ENCODE measurements at regions not wholly inside any gene's neighbourhood (a gene's known extent, or its start where the extent isn't known, plus 50 kb on each side); places are given as distances from the start of the nearest gene placed in this dataset.

DNA sequence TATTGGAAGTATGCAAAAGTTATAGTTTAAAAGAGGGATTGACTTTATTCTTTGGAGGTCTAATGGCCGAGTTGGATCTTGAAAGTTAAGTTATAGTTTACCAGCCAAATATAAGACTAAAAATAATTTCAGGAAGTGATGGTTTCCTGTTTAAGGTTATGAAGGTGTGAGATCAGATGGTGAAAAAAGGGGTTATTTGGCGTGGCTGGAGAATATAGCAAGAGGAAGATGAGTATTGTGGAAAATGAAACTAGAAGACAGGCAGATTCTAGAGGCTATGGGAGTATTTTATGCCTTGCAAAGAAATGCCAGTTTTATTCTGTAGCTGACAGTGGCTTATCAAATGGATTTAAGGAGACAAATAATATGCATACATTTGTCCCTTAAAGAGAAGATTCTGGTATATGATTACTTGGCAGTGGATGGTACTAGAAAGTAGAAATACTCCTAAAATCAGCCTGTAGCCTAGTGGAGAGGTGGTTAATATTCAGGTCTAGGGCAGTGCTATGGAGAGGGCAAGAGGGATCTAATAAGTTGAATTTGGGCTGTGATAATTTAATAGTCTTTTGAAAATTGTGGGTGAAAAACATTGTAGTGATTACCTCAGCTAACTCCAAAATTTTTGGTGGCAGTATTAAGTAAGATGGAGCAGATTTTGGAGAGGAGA is 1091.8 kb upstream of the ATXN7L3B start:
- TF ChIP-seq, protein P1, sequence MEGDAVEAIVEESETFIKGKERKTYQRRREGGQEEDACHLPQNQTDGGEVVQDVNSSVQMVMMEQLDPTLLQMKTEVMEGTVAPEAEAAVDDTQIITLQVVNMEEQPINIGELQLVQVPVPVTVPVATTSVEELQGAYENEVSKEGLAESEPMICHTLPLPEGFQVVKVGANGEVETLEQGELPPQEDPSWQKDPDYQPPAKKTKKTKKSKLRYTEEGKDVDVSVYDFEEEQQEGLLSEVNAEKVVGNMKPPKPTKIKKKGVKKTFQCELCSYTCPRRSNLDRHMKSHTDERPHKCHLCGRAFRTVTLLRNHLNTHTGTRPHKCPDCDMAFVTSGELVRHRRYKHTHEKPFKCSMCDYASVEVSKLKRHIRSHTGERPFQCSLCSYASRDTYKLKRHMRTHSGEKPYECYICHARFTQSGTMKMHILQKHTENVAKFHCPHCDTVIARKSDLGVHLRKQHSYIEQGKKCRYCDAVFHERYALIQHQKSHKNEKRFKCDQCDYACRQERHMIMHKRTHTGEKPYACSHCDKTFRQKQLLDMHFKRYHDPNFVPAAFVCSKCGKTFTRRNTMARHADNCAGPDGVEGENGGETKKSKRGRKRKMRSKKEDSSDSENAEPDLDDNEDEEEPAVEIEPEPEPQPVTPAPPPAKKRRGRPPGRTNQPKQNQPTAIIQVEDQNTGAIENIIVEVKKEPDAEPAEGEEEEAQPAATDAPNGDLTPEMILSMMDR (IDR thresholded peaks at IDR 0.05): no peak
- TF ChIP-seq ZFX (IDR thresholded peaks at IDR 0.05; ENCODE audit: borderline replicate concordance): no peak
